ENCODE measurements at regions not wholly inside any gene's neighbourhood (a gene's known extent, or its start where the extent isn't known, plus 50 kb on each side); places are given as distances from the start of the nearest gene placed in this dataset.

- DNase-seq (ENCODE audit: low spot score): peak; percentile 80
Observed at GRCh38 chr10:14468023-14468441, 137.3 kb upstream of the FRMD4A start.

GRCh38 chr10:14466257-14466656 lies 135.5 kb upstream of the FRMD4A start:
- DNase-seq (ENCODE audit: low spot score): peak; percentile 79

- no peak for DNase-seq (ENCODE audit: low spot score)
Observed at GRCh38 chr10:14460447-14460846, 129.7 kb upstream of the FRMD4A start.

GRCh38 chr10:14459665-14460064 lies 128.9 kb upstream of the FRMD4A start:
- no peak for DNase-seq (ENCODE audit: low spot score)

- no peak for DNase-seq (ENCODE audit: low spot score)
Observed at GRCh38 chr10:14456870-14457266, 126.1 kb upstream of the FRMD4A start.

- DNase-seq (ENCODE audit: low spot score): no peak
Observed at GRCh38 chr10:14456218-14456869, 125.6 kb upstream of the FRMD4A start.

- no peak for DNase-seq (ENCODE audit: low spot score)
Observed at GRCh38 chr10:14454629-14455028, 123.9 kb upstream of the FRMD4A start.

GRCh38 chr10:14454206-14454605 lies 123.5 kb upstream of the FRMD4A start:
- DNase-seq (ENCODE audit: low spot score): no peak

GRCh38 chr10:14453593-14453992 lies 122.9 kb upstream of the FRMD4A start:
- no peak for DNase-seq (ENCODE audit: low spot score)

GRCh38 chr10:14451341-14451740 lies 120.6 kb upstream of the FRMD4A start:
- DNase-seq (ENCODE audit: low spot score): no peak

- peak; percentile 60 for DNase-seq (ENCODE audit: low spot score)
Observed at GRCh38 chr10:14450041-14450491, 119.3 kb upstream of the FRMD4A start.

- no peak for DNase-seq (ENCODE audit: low spot score)
Observed at GRCh38 chr10:14449293-14449815, 118.6 kb upstream of the FRMD4A start.

GRCh38 chr10:14448197-14448990 lies 117.7 kb upstream of the FRMD4A start:
- no peak for DNase-seq (ENCODE audit: low spot score)

- DNase-seq (ENCODE audit: low spot score): no peak
Observed at GRCh38 chr10:14447094-14447839, 116.5 kb upstream of the FRMD4A start.

- DNase-seq (ENCODE audit: low spot score): no peak
Observed at GRCh38 chr10:14439451-14440259, 108.9 kb upstream of the FRMD4A start.

- DNase-seq (ENCODE audit: low spot score): no peak
Observed at GRCh38 chr10:14438576-14438975, 107.9 kb upstream of the FRMD4A start.

- no peak for DNase-seq (ENCODE audit: low spot score)
Observed at GRCh38 chr10:14438057-14438456, 107.3 kb upstream of the FRMD4A start.

GRCh38 chr10:14435976-14436632 lies 105.4 kb upstream of the FRMD4A start:
- no peak for DNase-seq (ENCODE audit: low spot score)

GRCh38 chr10:14433147-14433546 lies 102.4 kb upstream of the FRMD4A start:
- no peak for DNase-seq (ENCODE audit: low spot score)

GRCh38 chr10:14431868-14432267 lies 101.1 kb upstream of the FRMD4A start:
- DNase-seq (ENCODE audit: low spot score): no peak
